ENCODE measurements at regions not wholly inside any gene's neighbourhood (a gene's known extent, or its start where the extent isn't known, plus 50 kb on each side); places are given as distances from the start of the nearest gene placed in this dataset.

DNA sequence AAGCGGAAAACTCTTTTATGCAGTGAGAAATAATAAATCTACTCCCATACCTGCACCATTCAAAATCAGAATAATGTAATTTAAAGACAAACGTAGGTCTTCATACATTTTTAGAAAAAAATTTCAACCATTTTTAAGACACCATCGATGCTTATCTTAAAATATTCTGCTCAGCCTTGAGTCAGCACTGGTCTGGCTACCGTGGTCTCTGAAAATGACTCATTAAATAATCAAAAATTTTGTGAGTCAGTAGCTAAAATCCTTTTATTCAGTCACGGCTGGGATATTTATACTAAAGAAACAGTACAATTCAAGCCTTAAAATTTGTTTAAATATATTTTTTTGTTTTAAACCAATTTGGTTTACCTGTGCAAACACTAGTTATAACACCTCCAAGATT, 2862.8 kb upstream of the PCDH20 start:
- no peak for TF ChIP-seq SUZ12 (IDR thresholded peaks at IDR 0.05)
- no peak for TF ChIP-seq HDGF (IDR thresholded peaks at IDR 0.05; ENCODE audit: borderline replicate concordance)
- TF ChIP-seq LEF1 (IDR thresholded peaks at IDR 0.05; ENCODE audit: borderline replicate concordance), result no peak
- CTCF ChIA-PET, result interaction anchor here (1.0 kb wide), 1 partner anchor 14 kb away, joined by 3 read pairs; no protein-coding TSS in a partner anchor
- POLR2A ChIA-PET, result no interaction called here
- no peak for DNase-seq (ENCODE audit: extremely low spot score)

DNA sequence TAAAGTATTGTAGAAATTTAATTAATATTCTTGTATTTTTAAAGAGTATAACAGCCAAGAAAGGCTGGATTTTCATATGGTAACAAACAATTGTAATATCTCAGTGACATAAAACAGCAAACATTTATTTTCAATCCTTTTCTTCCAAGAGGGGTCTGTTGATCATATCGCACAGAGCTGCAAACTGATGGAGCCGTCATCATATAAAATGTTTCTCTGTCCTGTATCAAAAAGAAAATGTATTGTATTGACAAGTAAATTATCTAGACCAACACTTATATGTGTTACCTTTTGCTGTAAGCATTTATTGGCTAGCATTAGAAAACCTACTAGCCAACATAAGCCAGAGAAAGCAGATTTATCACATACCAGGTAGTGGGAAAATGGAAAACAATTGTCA, 2861.4 kb upstream of the PCDH20 start:
- ChIA-PET POLR2A (no interaction called here), CTCF (no interaction called here)
- TF ChIP-seq TARDBP (IDR thresholded peaks at IDR 0.05) (no peak), ZNF384 (IDR thresholded peaks at IDR 0.05) (no peak), FOXK2 (IDR thresholded peaks at IDR 0.05) (no peak), FOXA1 (IDR thresholded peaks at IDR 0.05) (no peak), SUZ12 (IDR thresholded peaks at IDR 0.05) (no peak), NFRKB (IDR thresholded peaks at IDR 0.05) (no peak), LEF1 (IDR thresholded peaks at IDR 0.05; ENCODE audit: borderline replicate concordance) (no peak), ARNT (IDR thresholded peaks at IDR 0.05) (no peak), HDGF (IDR thresholded peaks at IDR 0.05; ENCODE audit: borderline replicate concordance) (no peak), BHLHE40 (IDR thresholded peaks at IDR 0.05; ENCODE audit: borderline replicate concordance) (no peak), CTBP1 (IDR thresholded peaks at IDR 0.05; ENCODE audit: borderline replicate concordance) (no peak), SP1 (IDR thresholded peaks at IDR 0.05) (no peak), FOXM1 (IDR thresholded peaks at IDR 0.05; ENCODE audit: borderline replicate concordance) (no peak), ELF4 (IDR thresholded peaks at IDR 0.05) (no peak), L3MBTL2 (conservative IDR thresholded peaks at IDR 0.05) (no peak)
- TF ChIP-seq, protein P1, sequence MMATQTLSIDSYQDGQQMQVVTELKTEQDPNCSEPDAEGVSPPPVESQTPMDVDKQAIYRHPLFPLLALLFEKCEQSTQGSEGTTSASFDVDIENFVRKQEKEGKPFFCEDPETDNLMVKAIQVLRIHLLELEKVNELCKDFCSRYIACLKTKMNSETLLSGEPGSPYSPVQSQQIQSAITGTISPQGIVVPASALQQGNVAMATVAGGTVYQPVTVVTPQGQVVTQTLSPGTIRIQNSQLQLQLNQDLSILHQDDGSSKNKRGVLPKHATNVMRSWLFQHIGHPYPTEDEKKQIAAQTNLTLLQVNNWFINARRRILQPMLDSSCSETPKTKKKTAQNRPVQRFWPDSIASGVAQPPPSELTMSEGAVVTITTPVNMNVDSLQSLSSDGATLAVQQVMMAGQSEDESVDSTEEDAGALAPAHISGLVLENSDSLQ (IDR thresholded peaks at IDR 0.05), result no peak
- DNase-seq (ENCODE audit: extremely low spot score), result no peak

DNA sequence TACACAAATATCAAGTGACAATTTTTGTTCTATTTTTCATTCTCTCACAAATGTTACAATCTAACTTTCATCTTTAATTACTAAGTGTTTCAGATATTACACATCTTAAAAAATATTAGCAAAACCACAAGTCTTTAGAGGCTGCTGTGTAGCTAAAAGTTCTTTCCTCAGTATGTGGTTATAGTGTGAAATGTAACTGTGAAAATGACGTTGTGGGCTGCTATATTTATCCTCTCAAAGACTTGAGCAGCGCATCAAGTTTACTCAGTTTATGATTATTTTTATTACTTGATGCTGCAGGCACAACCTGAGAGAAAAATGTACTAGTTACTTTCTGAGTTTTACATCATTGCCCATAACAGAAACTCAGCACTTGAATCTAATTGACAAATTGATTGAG, 2860.6 kb upstream of the PCDH20 start:
- TF ChIP-seq FOXM1 (IDR thresholded peaks at IDR 0.05; ENCODE audit: borderline replicate concordance), result no peak
- TF ChIP-seq ARNT (IDR thresholded peaks at IDR 0.05), result no peak
- no peak for DNase-seq (ENCODE audit: extremely low spot score)
- CTCF ChIA-PET, result no interaction called here

DNA sequence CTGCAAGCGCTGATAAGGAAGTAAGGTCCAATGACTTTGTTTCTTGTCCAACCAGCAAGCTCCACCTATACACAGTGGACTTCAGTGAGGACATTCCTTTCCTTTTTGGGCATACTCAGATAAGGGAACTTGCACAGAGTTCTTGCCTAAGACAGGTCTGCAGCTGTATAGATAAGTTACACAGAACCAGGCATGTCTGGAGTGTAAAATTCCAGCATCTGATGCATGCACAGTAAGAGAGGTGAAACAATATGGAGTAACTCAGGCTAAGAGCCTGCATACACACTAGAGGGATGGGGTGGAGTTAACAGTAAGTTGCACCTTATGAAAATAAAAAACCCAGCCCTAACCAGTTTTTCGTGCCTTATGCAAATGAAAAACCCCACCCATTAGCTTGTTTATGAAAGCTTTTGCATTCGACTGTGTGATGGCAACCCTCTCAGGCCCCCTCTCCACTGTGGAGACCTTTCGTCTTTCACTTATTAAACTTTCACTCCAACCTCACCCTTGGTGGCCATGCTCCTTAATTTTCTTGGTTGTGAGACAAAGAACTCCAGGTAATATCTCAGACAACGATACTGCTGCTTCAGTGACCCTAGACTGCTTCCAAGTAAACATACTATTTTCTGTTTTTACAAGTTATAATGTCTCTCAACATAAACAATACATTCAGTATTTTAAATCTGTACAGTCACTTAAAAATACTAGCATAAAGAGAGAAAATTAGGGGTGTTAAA, 2859.0 kb upstream of the PCDH20 start:
- TF ChIP-seq LEF1 (IDR thresholded peaks at IDR 0.05; ENCODE audit: borderline replicate concordance), result no peak
- no peak for TF ChIP-seq ELF4 (IDR thresholded peaks at IDR 0.05)
- no peak for TF ChIP-seq FOXA1 (IDR thresholded peaks at IDR 0.05)
- ChIA-PET POLR2A (no interaction called here), CTCF (interaction anchor here (0.6 kb wide), 1 partner anchor 1744 kb away, joined by 4 read pairs; no protein-coding TSS in a partner anchor)
- DNase-seq (ENCODE audit: extremely low spot score), result no peak

More for the DNA sequence above, 2860.6 kb upstream of the PCDH20 start:
- POLR2A ChIA-PET, result no interaction called here

DNA sequence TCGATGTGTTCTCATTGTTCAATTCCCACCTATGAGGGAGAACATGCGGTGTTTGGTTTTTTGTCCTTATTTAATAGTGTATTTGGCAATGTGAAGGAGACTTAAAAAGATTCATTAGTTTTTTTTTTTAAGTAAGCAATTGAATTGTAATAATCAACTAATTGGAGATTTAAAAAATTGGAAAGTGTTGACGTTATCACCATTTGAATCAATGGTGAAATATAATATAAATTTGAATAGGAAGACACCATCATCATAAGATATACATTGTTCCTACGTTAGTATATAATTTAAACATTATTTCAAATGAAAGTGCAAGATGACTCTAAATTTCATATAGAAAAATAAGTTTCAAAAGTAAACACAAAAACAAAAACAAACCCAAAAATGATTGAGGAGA, 2858.1 kb upstream of the PCDH20 start:
- TF ChIP-seq NFRKB (IDR thresholded peaks at IDR 0.05) (no peak), CTBP1 (IDR thresholded peaks at IDR 0.05; ENCODE audit: borderline replicate concordance) (no peak), FOXM1 (IDR thresholded peaks at IDR 0.05; ENCODE audit: borderline replicate concordance) (no peak), FOXA1 (IDR thresholded peaks at IDR 0.05) (no peak), HDGF (IDR thresholded peaks at IDR 0.05; ENCODE audit: borderline replicate concordance) (no peak), LEF1 (IDR thresholded peaks at IDR 0.05; ENCODE audit: borderline replicate concordance) (no peak), ZNF384 (IDR thresholded peaks at IDR 0.05) (no peak), SP1 (IDR thresholded peaks at IDR 0.05) (no peak), FOXK2 (IDR thresholded peaks at IDR 0.05) (no peak)
- TF ChIP-seq, protein P1 (IDR thresholded peaks at IDR 0.05), result no peak
- POLR2A ChIA-PET, result no interaction called here
- no peak for DNase-seq (ENCODE audit: extremely low spot score)
- CTCF ChIA-PET, result no interaction called here

DNA sequence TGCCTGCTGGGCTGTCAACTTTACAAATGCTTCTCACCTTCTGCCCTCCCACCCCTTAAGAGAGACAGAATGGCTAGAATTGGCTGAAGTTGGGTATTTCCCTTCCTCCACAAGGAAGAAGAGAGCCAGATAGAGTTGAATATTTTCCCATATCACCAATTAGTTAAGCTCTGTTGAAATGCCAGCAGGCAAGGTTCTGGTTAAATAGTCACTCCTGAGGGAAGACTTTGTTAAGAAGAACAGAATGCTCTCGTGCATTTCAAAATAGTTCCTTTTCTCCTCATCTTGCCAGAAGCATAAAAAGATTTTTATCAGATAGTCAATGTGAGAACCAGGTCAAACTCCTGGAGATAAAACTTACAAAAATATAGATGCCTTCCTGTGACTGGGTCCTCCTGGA, 2857.0 kb upstream of the PCDH20 start:
- ChIA-PET CTCF (interaction anchor here (0.7 kb wide), 1 partner anchor 154 kb away, joined by 3 read pairs; no protein-coding TSS in a partner anchor), POLR2A (no interaction called here)
- TF ChIP-seq LEF1 (IDR thresholded peaks at IDR 0.05; ENCODE audit: borderline replicate concordance) (no peak), ARNT (IDR thresholded peaks at IDR 0.05) (no peak), TARDBP (IDR thresholded peaks at IDR 0.05) (no peak), ZNF384 (IDR thresholded peaks at IDR 0.05) (no peak), FOXA1 (IDR thresholded peaks at IDR 0.05) (no peak), SP1 (IDR thresholded peaks at IDR 0.05) (no peak), ELF4 (IDR thresholded peaks at IDR 0.05) (no peak), FOXK2 (IDR thresholded peaks at IDR 0.05) (no peak), FOXM1 (IDR thresholded peaks at IDR 0.05; ENCODE audit: borderline replicate concordance) (no peak), BHLHE40 (IDR thresholded peaks at IDR 0.05; ENCODE audit: borderline replicate concordance) (no peak), L3MBTL2 (conservative IDR thresholded peaks at IDR 0.05) (no peak), NFRKB (IDR thresholded peaks at IDR 0.05) (no peak), HDGF (IDR thresholded peaks at IDR 0.05; ENCODE audit: borderline replicate concordance) (no peak), SUZ12 (IDR thresholded peaks at IDR 0.05) (no peak), CTBP1 (IDR thresholded peaks at IDR 0.05; ENCODE audit: borderline replicate concordance) (no peak)
- TF ChIP-seq, protein P1 (IDR thresholded peaks at IDR 0.05), result no peak
- no peak for DNase-seq (ENCODE audit: extremely low spot score)

Measured in HEK293T (cell line).